Neural cell (in vitro differentiated cells): ENCODE measurements at regions not wholly inside any gene's neighbourhood (a gene's known extent, or its start where the extent isn't known, plus 50 kb on each side); places are given as distances from the start of the nearest gene placed in this dataset.

Experiments used
- CTCF ChIP-seq: fragments of 450-650 bp; IDR thresholded peaks from 2 replicates; pipeline ENCODE4 v1.5.1; 2014; ENCODE audit warnings: antibody characterized with exemption, mild to moderate bottlenecking, moderate library complexity; ENCODE audit not compliant: poor library complexity, severe bottlenecking
- EZH2 ChIP-seq: fragments of 200-600, 300-800 bp; shearing (Covaris generic), sonication (generic); IDR thresholded peaks from 2 replicates; pipeline ENCODE4 v1.6.1; 2014; ENCODE audit warnings: antibody characterized with exemption, low read length, borderline replicate concordance, mild to moderate bottlenecking; ENCODE audit not compliant: insufficient read depth, poor library complexity, severe bottlenecking
- POLR2AphosphoS5 ChIP-seq: IDR thresholded peaks from 2 replicates; pipeline ENCODE4 v1.6.1; 2012
- RAD21 ChIP-seq: fragments of 450-650 bp; conservative IDR thresholded peaks from 2 replicates; pipeline ENCODE4 v1.6.1; 2014; ENCODE audit warnings: antibody characterized with exemption, mild to moderate bottlenecking, moderate library complexity
- SMC3 ChIP-seq: fragments of 450-650 bp; conservative IDR thresholded peaks from 2 replicates; pipeline ENCODE4 v1.6.1; 2014; ENCODE audit warnings: antibody characterized with exemption, mild to moderate bottlenecking, moderate library complexity; ENCODE audit not compliant: poor library complexity
- TAF1 ChIP-seq: IDR thresholded peaks from 2 replicates; pipeline ENCODE4 v1.6.1; 2012; ENCODE audit warnings: low read depth
- TF ChIP-seq, protein P1 (sequence below): IDR thresholded peaks from 2 replicates; pipeline ENCODE4 v1.6.1; 2012; ENCODE audit warnings: borderline replicate concordance

GRCh38 chr15:79702621-79703020, 194.2 kb downstream of the MTHFS start:
- TF ChIP-seq CTCF (no peak), EZH2 (no peak), TAF1 (no peak), RAD21 (no peak), POLR2AphosphoS5 (no peak), SMC3 (no peak)
- TF ChIP-seq, protein P1, sequence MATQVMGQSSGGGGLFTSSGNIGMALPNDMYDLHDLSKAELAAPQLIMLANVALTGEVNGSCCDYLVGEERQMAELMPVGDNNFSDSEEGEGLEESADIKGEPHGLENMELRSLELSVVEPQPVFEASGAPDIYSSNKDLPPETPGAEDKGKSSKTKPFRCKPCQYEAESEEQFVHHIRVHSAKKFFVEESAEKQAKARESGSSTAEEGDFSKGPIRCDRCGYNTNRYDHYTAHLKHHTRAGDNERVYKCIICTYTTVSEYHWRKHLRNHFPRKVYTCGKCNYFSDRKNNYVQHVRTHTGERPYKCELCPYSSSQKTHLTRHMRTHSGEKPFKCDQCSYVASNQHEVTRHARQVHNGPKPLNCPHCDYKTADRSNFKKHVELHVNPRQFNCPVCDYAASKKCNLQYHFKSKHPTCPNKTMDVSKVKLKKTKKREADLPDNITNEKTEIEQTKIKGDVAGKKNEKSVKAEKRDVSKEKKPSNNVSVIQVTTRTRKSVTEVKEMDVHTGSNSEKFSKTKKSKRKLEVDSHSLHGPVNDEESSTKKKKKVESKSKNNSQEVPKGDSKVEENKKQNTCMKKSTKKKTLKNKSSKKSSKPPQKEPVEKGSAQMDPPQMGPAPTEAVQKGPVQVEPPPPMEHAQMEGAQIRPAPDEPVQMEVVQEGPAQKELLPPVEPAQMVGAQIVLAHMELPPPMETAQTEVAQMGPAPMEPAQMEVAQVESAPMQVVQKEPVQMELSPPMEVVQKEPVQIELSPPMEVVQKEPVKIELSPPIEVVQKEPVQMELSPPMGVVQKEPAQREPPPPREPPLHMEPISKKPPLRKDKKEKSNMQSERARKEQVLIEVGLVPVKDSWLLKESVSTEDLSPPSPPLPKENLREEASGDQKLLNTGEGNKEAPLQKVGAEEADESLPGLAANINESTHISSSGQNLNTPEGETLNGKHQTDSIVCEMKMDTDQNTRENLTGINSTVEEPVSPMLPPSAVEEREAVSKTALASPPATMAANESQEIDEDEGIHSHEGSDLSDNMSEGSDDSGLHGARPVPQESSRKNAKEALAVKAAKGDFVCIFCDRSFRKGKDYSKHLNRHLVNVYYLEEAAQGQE = no peak
